Activated CD8-positive, alpha-beta T cell treated with anti-CD3 and anti-CD28 coated beads for 36 hours (primary cell): ENCODE measurements at regions not wholly inside any gene's neighbourhood (a gene's known extent, or its start where the extent isn't known, plus 50 kb on each side); places are given as distances from the start of the nearest gene placed in this dataset.

Experiments used
- ATAC-seq: fragments of 200-7000 bp; cut with Tn5 transposase; one replicate; pipeline ENCODE4 v1.10.0; 2021; ENCODE audit warnings: mild to moderate bottlenecking, moderate library complexity
- CTCF ChIA-PET: fragments of 350-600 bp; sonication (Branson Sonifier 250); formaldehyde crosslinking; loops from one replicate; lab custom pipeline; 2021; ENCODE audit warnings: antibody characterized with exemption; lab: Charles Lee
- POLR2A ChIA-PET: fragments of 350-600 bp; sonication (Branson Sonifier 250); formaldehyde crosslinking; loops from one replicate; lab custom pipeline; 2021; ENCODE audit warnings: antibody characterized with exemption; lab: Charles Lee
- DNase-seq: peaks from one replicate; pipeline ENCODE4 v3.0.0-alpha.2; 2020
- H3K27ac Mint-ChIP-seq: one replicate; pipeline ENCODE4 v1.8.0; 2021; ENCODE audit warnings: mild to moderate bottlenecking, mixed read lengths
- H3K27me3 Mint-ChIP-seq: one replicate; pipeline ENCODE4 v1.8.0; 2021; ENCODE audit warnings: mixed read lengths
- H3K36me3 Mint-ChIP-seq: one replicate; pipeline ENCODE4 v1.8.0; 2021; ENCODE audit warnings: low read depth, mixed read lengths
- H3K4me1 Mint-ChIP-seq: one replicate; pipeline ENCODE4 v1.8.0; 2021; ENCODE audit warnings: low read depth, mixed read lengths
- H3K4me3 Mint-ChIP-seq: one replicate; pipeline ENCODE4 v1.8.0; 2021; ENCODE audit warnings: mild to moderate bottlenecking, moderate library complexity, mixed read lengths
- H3K9me3 Mint-ChIP-seq: one replicate; pipeline ENCODE4 v1.8.0; 2021; ENCODE audit warnings: mixed read lengths
- intact Hi-C: fragments of 100-400 bp; cut with micrococcal nuclease; formaldehyde crosslinking; loops from one replicate; pipeline ENCODE4 v1.10.0; 2022
- TF ChIP-seq, protein P1 (sequence below): fragments of 200-600 bp; IDR thresholded peaks from one replicate; pipeline ENCODE4 v1.8.0; 2022; ENCODE audit warnings: antibody characterized with exemption, mild to moderate bottlenecking

GRCh38 chr18:10258836-10259474, 195.5 kb upstream of the APCDD1 start:
- no peak overlapping the region for H3K27ac Mint-ChIP-seq
- CTCF ChIA-PET: no interaction called here

DNA sequence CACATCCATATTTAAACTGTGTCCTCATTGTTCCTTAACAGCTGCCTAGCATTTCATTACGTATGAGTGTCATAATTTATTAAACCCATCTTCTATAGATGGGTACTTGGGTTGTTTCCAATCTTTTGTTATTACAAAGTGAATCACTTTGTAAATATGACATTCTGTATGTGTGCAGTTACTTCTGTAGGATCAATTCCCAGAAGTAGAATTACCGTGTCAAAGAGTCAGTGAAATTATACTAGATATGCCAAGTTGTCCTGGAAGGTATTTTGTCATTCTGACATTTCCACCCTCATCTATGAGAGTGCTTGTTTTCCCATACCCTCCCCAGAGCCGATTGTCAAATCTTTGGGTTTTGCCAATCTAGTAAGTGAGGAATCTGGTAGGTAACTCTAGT, 194.5 kb upstream of the APCDD1 start:
- intact Hi-C loops: no loop called here
- Mint-ChIP-seq H3K36me3 (no peaks in the 10 kb centered on the region), H3K4me1 (no peaks in the 10 kb centered on the region), H3K9me3 (no peaks in the 10 kb centered on the region), H3K27ac (no peak overlapping the region), H3K27me3 (peaks cover 2% of the 10 kb centered on the region), H3K4me3 (no peak overlapping the region)
- no peak for ATAC-seq
- ChIA-PET CTCF (no interaction called here), POLR2A (no interaction called here)
- no peak for DNase-seq
- TF ChIP-seq, protein P1, sequence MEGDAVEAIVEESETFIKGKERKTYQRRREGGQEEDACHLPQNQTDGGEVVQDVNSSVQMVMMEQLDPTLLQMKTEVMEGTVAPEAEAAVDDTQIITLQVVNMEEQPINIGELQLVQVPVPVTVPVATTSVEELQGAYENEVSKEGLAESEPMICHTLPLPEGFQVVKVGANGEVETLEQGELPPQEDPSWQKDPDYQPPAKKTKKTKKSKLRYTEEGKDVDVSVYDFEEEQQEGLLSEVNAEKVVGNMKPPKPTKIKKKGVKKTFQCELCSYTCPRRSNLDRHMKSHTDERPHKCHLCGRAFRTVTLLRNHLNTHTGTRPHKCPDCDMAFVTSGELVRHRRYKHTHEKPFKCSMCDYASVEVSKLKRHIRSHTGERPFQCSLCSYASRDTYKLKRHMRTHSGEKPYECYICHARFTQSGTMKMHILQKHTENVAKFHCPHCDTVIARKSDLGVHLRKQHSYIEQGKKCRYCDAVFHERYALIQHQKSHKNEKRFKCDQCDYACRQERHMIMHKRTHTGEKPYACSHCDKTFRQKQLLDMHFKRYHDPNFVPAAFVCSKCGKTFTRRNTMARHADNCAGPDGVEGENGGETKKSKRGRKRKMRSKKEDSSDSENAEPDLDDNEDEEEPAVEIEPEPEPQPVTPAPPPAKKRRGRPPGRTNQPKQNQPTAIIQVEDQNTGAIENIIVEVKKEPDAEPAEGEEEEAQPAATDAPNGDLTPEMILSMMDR: no peak

More at GRCh38 chr18:10258836-10259474, 195.5 kb upstream of the APCDD1 start:
- Mint-ChIP-seq H3K9me3 (no peaks in the 10 kb centered on the region), H3K27me3 (peaks cover 2% of the 10 kb centered on the region), H3K4me3 (no peak overlapping the region), H3K4me1 (no peaks in the 10 kb centered on the region), H3K36me3 (no peaks in the 10 kb centered on the region)
- POLR2A ChIA-PET: no interaction called here
- TF ChIP-seq, protein P1: no peak
- no peak for DNase-seq
- ATAC-seq: no peak
- intact Hi-C loops: no loop called here

DNA sequence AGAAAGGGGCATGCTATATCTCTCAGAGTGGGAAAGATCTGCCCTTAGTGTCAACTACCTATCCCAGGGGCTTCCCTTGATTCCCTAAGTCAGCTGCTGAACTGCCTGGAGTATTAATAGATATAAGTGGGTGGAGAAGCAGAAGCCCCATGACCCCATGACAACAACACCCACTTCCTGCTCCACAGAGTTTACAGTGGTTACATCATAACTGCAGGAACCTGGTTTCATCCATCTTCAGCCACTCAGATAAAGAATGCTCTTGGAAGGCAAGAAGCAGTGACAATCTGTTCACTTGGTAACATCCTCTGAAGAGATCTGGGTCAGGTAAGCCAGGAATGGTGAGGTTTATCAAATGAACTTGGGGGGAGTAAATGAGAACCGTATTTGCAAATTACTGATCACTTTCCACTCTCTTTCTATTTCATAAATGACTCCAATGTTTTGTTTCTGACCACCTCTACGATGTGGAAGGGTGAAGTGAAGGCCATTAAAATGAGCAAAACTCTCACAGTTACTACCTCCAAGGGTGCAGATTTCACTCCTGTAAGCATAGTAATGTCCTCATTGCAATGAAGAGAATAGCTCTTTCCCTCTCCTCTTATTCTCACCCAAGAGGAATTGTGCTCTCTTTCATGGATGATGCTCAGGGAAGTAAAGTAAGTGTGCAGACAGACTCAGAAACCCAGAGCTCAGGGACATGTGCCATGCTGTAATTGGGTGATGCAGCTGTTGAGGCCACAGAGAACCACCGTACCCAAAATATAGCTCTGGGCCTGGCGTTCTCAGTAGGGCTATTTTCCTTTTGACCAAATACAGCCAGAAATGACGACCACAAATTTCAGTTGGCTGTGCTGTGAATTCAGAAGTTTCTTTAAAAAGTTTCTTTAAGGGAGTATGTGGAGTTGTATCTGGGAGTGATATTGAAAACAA, 192.8 kb upstream of the APCDD1 start:
- CTCF ChIA-PET: no interaction called here
- TF ChIP-seq, protein P1: no peak
- no peaks in the 10 kb centered on the region for H3K36me3 Mint-ChIP-seq
- H3K4me1 Mint-ChIP-seq: no peaks in the 10 kb centered on the region
- no peak overlapping the region for H3K27ac Mint-ChIP-seq
- ATAC-seq (no peak), DNase-seq (no peak)
- intact Hi-C loops: no loop called here
- H3K4me3 Mint-ChIP-seq: no peak overlapping the region
- no peaks in the 10 kb centered on the region for H3K9me3 Mint-ChIP-seq
- no peaks in the 10 kb centered on the region for H3K27me3 Mint-ChIP-seq
- POLR2A ChIA-PET: no interaction called here

GRCh38 chr18:10262566-10262965, 191.9 kb upstream of the APCDD1 start:
- TF ChIP-seq, protein P1: no peak
- intact Hi-C loops: no loop called here

GRCh38 chr18:10264260-10264659, 190.2 kb upstream of the APCDD1 start:
- intact Hi-C loops: no loop called here
- POLR2A ChIA-PET: no interaction called here
- Mint-ChIP-seq H3K36me3 (no peaks in the 10 kb centered on the region), H3K27me3 (no peaks in the 10 kb centered on the region), H3K27ac (no peak overlapping the region), H3K9me3 (no peaks in the 10 kb centered on the region), H3K4me1 (no peaks in the 10 kb centered on the region), H3K4me3 (no peak overlapping the region)
- DNase-seq: no peak
- CTCF ChIA-PET: no interaction called here
- TF ChIP-seq, protein P1: no peak
- ATAC-seq: no peak

More at GRCh38 chr18:10262566-10262965, 191.9 kb upstream of the APCDD1 start:
- no peaks in the 10 kb centered on the region for H3K9me3 Mint-ChIP-seq
- no peaks in the 10 kb centered on the region for H3K36me3 Mint-ChIP-seq
- no peak for DNase-seq
- H3K27me3 Mint-ChIP-seq: no peaks in the 10 kb centered on the region
- ChIA-PET POLR2A (no interaction called here), CTCF (no interaction called here)
- H3K4me3 Mint-ChIP-seq: no peak overlapping the region
- no peak for ATAC-seq
- no peaks in the 10 kb centered on the region for H3K4me1 Mint-ChIP-seq
- H3K27ac Mint-ChIP-seq: no peak overlapping the region
